GM12878 (cell line): ENCODE measurements at regions not wholly inside any gene's neighbourhood (a gene's known extent, or its start where the extent isn't known, plus 50 kb on each side); places are given as distances from the start of the nearest gene placed in this dataset.

Source experiments
- ATAC-seq: fragments of 200-7000 bp; cut with Tn5 transposase; 3 replicates; pipeline ENCODE4 v1.9.1; 2020; ENCODE audit warnings: mild to moderate bottlenecking, moderate library complexity
- BruUV-seq: library from RNA; stranded (reverse); fragments of 400-500 nt; replicated peaks from 2 replicates; lab custom pipeline; 2021; lab: Mats Ljungman, UMichigan
- CTCF ChIA-PET: fragments of 300-600 bp; sonication (Branson Sonifier 250); formaldehyde crosslinking; extraction: SDS; loops from one replicate; lab custom pipeline; 2021; ENCODE audit warnings: inconsistent platforms; lab: Yijun Ruan, JAX
- POLR2A ChIA-PET: fragments of 350-600 bp; formaldehyde crosslinking; extraction: SDS; loops from one replicate; lab custom pipeline; 2021; ENCODE audit warnings: inconsistent platforms; lab: Charles Lee
- RAD21 ChIA-PET: fragments of 300-600 bp; sonication (Branson Sonifier 250); formaldehyde crosslinking; loops from one replicate; lab custom pipeline; 2023; ENCODE audit warnings: antibody characterized with exemption; ENCODE audit not compliant: unreplicated experiment; lab: Charles Lee
- SMC1A ChIA-PET: fragments of 300-600 bp; sonication (Branson Sonifier 250); formaldehyde crosslinking; loops from one replicate; lab custom pipeline; 2023; ENCODE audit not compliant: unreplicated experiment, uncharacterized antibody; lab: Charles Lee
- DNase-seq: peaks from one replicate; pipeline ENCODE4 v3.0.0-alpha.2; 2011; ENCODE audit warnings: low read depth, low spot score
- FAIRE-seq: peaks from 3 replicates; lab custom pipeline; 2011; peaks lifted over from hg19 to GRCh38; lab: Jason Lieb, UNC
- H2AFZ ChIP-seq: 2 replicates; pipeline ENCODE4 v1.6.0; 2011; ENCODE audit warnings: low read depth, low read length, control low read depth; ENCODE audit not compliant: control insufficient read depth
- H3K27ac ChIP-seq: 2 replicates; pipeline ENCODE4 v1.5.1; 2011; ENCODE audit warnings: control low read depth; ENCODE audit not compliant: control insufficient read depth, insufficient read depth
- H3K27me3 ChIP-seq, 2 experiments: replicated peaks in 1 of 2; 2 replicates each; pipeline versions ENCODE4 v1.6.0 to v1.6.1; 2011; ENCODE audit warnings: low read length in 1 of 2; ENCODE audit not compliant: control insufficient read depth in 2 of 2, insufficient read depth in 2 of 2
- H3K36me3 ChIP-seq, 2 experiments: 2 replicates each; pipeline ENCODE4 v1.5.1; 2011; ENCODE audit warnings: low read length in 1 of 2; ENCODE audit not compliant: control insufficient read depth in 2 of 2, insufficient read depth in 2 of 2
- H3K4me1 ChIP-seq: 2 replicates; pipeline ENCODE4 v1.6.1; 2011; ENCODE audit warnings: mild to moderate bottlenecking, low read length, moderate library complexity, mixed read lengths; ENCODE audit not compliant: control insufficient read depth, insufficient read depth
- H3K4me2 ChIP-seq: 2 replicates; pipeline ENCODE4 v1.6.0; 2011; ENCODE audit warnings: control low read depth; ENCODE audit not compliant: control insufficient read depth, insufficient read depth
- H3K4me3 ChIP-seq: fragments of 200-600 bp; sonication (generic); 2 replicates; pipeline ENCODE4 v1.5.1; 2016
- H3K79me2 ChIP-seq: 2 replicates; pipeline ENCODE4 v1.6.0; 2011; ENCODE audit warnings: low read length; ENCODE audit not compliant: control insufficient read depth, insufficient read depth
- H3K9ac ChIP-seq: 2 replicates; pipeline ENCODE4 v1.8.0; 2011; ENCODE audit warnings: low read length, control low read depth, mixed read lengths; ENCODE audit not compliant: control insufficient read depth, insufficient read depth
- H3K9me3 ChIP-seq: replicated peaks from 3 replicates; pipeline ENCODE4 v1.5.1; 2011; ENCODE audit warnings: mild to moderate bottlenecking, low read length; ENCODE audit not compliant: control insufficient read depth, insufficient read depth
- H4K20me1 ChIP-seq: 2 replicates; pipeline ENCODE4 v1.6.0; 2011; ENCODE audit not compliant: control insufficient read depth, insufficient read depth
- ATF2 ChIP-seq: IDR thresholded peaks from 2 replicates; pipeline ENCODE4 v1.6.1; 2012; ENCODE audit warnings: low read length, inconsistent platforms
- FOXM1 ChIP-seq: IDR thresholded peaks from 2 replicates; pipeline ENCODE4 v1.6.1; 2012; ENCODE audit warnings: low read depth, mild to moderate bottlenecking, inconsistent platforms, low read length, moderate library complexity
- JUNB ChIP-seq: IDR thresholded peaks from 2 replicates; pipeline ENCODE4 v1.6.1; 2016; ENCODE audit warnings: antibody characterized with exemption, mild to moderate bottlenecking
- MEF2A ChIP-seq: IDR thresholded peaks from 2 replicates; pipeline ENCODE4 v1.6.1; 2011; ENCODE audit warnings: low read depth, mild to moderate bottlenecking, low read length, moderate library complexity; ENCODE audit not compliant: insufficient read depth
- NFIC ChIP-seq: IDR thresholded peaks from 2 replicates; pipeline ENCODE4 v1.6.1; 2012; ENCODE audit warnings: low read depth, mild to moderate bottlenecking, inconsistent platforms, low read length, moderate library complexity
- RB1 ChIP-seq: fragments of 450-650 bp; formaldehyde crosslinking; IDR thresholded peaks from 2 replicates; pipeline ENCODE4 v1.6.1; 2017; ENCODE audit warnings: mild to moderate bottlenecking, borderline replicate concordance
- RUNX3 ChIP-seq: IDR thresholded peaks from 2 replicates; pipeline ENCODE4 v1.6.1; 2012; ENCODE audit warnings: low read length, inconsistent platforms
- SRF ChIP-seq, 2 experiments: IDR thresholded peaks; 2 replicates each; pipeline ENCODE4 v1.6.1; 2011; ENCODE audit warnings: low read depth in 2 of 2, low read length in 2 of 2, mild to moderate bottlenecking in 1 of 2, moderate library complexity in 1 of 2
- USF2 ChIP-seq: IDR thresholded peaks from 2 replicates; pipeline ENCODE4 v1.6.1; 2011; ENCODE audit warnings: low read depth, low read length, improper control_type of control experiment, borderline replicate concordance
- YY1 ChIP-seq: IDR thresholded peaks from 2 replicates; pipeline ENCODE4 v1.6.1; 2011; ENCODE audit warnings: low read depth, mild to moderate bottlenecking, low read length
- ZBED1 ChIP-seq: IDR thresholded peaks from 2 replicates; pipeline ENCODE4 v1.6.1; 2016; ENCODE audit warnings: borderline replicate concordance
- WGBS: methylation state at CpG from one replicate; pipeline ENCODE4 v1.1.6; 2016; ENCODE audit warnings: low lambda C conversion rate; ENCODE audit not compliant: insufficient replicate concordance, insufficient coverage; ENCODE audit errors: missing lambda C conversion rate; 5-methylcytosine and 5-hydroxymethylcytosine counted together
- in situ Hi-C: fragments of 300-500 bp; cut with MboI; formaldehyde crosslinking; loops from 9 replicates; pipeline ENCODE4 v1.14.3; 2018; ENCODE audit warnings: mixed read lengths
- intact Hi-C: fragments of 100-400 bp; cut with micrococcal nuclease; formaldehyde crosslinking; loops from one replicate; pipeline ENCODE4 v1.14.2; 2022; ENCODE audit not compliant: unreplicated experiment

GRCh38 chr3:72681598-72681997 lies 166.6 kb downstream of the SHQ1 start:
- Histone ChIP-seq H3K4me1 (peaks cover 39% of the 10 kb centered on the region), H3K4me2 (no peak overlapping the region), H2AFZ (no peak overlapping the region), H3K9ac (no peak overlapping the region), H4K20me1 (no peaks in the 10 kb centered on the region), H3K27ac (no peak overlapping the region), H3K9me3 (no peaks in the 10 kb centered on the region), H3K36me3 (no peaks in the 10 kb centered on the region), H3K4me3 (no peak overlapping the region), H3K27me3 (no peaks in the 10 kb centered on the region), H3K79me2 (no peaks in the 10 kb centered on the region)
- ATAC-seq: no peak
- WGBS: 33% methylated on average over 6 of the region's 6 CpGs
- TF ChIP-seq ZBED1 (0 out of 2 replicates have a peak, but pooled peaks have one; percentile 32), MEF2A (peak; percentile 71; the same call in 1 of the 2 replicates), RUNX3 (peak; percentile 53; the same call in 1 of the 2 replicates), ATF2 (0 out of 2 replicates have a peak, but pooled peaks have one; percentile 22), SRF (IDR thresholded peaks at IDR 0.05; ENCODE audit: low read depth in 2 of 2, low read length in 2 of 2) (no peak), NFIC (peak; percentile 82), YY1 (no peak), USF2 (no peak), FOXM1 (peak; percentile 79; the same call in 1 of the 2 replicates), JUNB (peak; percentile 67), RB1 (no peak)
- ChIA-PET RAD21 (interaction anchor here (2.0 kb wide), 1 partner anchor 341 kb away, joined by 4 read pairs; no protein-coding TSS in a partner anchor), SMC1A (no interaction called here), POLR2A (no interaction called here), CTCF (interaction anchor here (1.4 to 3.5 kb wide), 2 partner anchors 16 to 141 kb away, joined by 4 to 27 read pairs; no protein-coding TSS in a partner anchor)
- intact Hi-C loops (loop anchor here (5.0 to 10.0 kb wide), 3 partner anchors 141 to 597 kb away; no protein-coding TSS in a partner anchor), in situ Hi-C loops (no loop called here)
- DNase-seq: no peak
- BruUV-seq: no TSS peak
- no peak for FAIRE-seq
